K562 (cell line): ENCODE measurements at regions not wholly inside any gene's neighbourhood (a gene's known extent, or its start where the extent isn't known, plus 50 kb on each side); places are given as distances from the start of the nearest gene placed in this dataset.
A peak's percentile ranks its signal among the peaks of the same experiment; 100 is the strongest.

ENCODE experiments used
- ATAC-seq: fragments of 200-7000 bp; cut with Tn5 transposase; 3 replicates; pipeline ENCODE4 v1.9.1; 2020; ENCODE audit warnings: moderate library complexity
- BruUV-seq: library from RNA; stranded (reverse); fragments of 400-500 nt; replicated peaks from 2 replicates; lab custom pipeline; 2021; lab: Mats Ljungman, UMichigan
- CTCF ChIA-PET: fragments of 300-600 bp; formaldehyde crosslinking; extraction: SDS; loops from one replicate; lab custom pipeline; 2021; ENCODE audit warnings: low intra/inter-chr PET ratio; lab: Yijun Ruan, JAX
- POLR2A ChIA-PET: fragments of 300-600, 350-650 bp; sonication (Branson Sonifier 250); formaldehyde crosslinking; extraction: SDS; loops from one replicate; lab custom pipeline; 2021; ENCODE audit warnings: antibody characterized with exemption, inconsistent platforms; lab: Yijun Ruan, JAX
- DNase-seq, 4 experiments: peaks; one replicate each; pipeline versions ENCODE4 v3.0.0 to v3.0.0-alpha.2; 2011 to 2018; ENCODE audit warnings: low spot score in 3 of 4, mixed read lengths in 3 of 4; ENCODE audit errors: extremely low read depth in 1 of 4
- FAIRE-seq: peaks from 2 replicates; lab custom pipeline; 2011; peaks lifted over from hg19 to GRCh38; lab: Jason Lieb, UNC
- H2AFZ ChIP-seq: 2 replicates; pipeline ENCODE4 v1.6.0; 2011; ENCODE audit warnings: low read depth, low read length, control low read depth, inconsistent platforms
- H3K27ac ChIP-seq: fragments of 200-600 bp; 3 replicates; pipeline ENCODE4 v1.8.0; 2011; ENCODE audit warnings: low read depth, mild to moderate bottlenecking, control low read depth, inconsistent platforms, low read length, moderate library complexity, mixed read lengths; ENCODE audit errors: extremely low read depth
- H3K27me3 ChIP-seq, 2 experiments: fragments of 300-600 bp in 1 of 2; 2 replicates in 1 of 2; 3 replicates in 1 of 2; pipeline versions ENCODE4 v1.6.0 to v1.8.0; 2011; ENCODE audit warnings: inconsistent platforms in 2 of 2, low read length in 2 of 2, mild to moderate bottlenecking in 1 of 2, mixed read lengths in 1 of 2, moderate library complexity in 1 of 2; ENCODE audit not compliant: control insufficient read depth in 2 of 2, insufficient read depth in 2 of 2
- H3K36me3 ChIP-seq: fragments of 300-600 bp; 3 replicates; pipeline ENCODE4 v1.8.0; 2011; ENCODE audit warnings: mild to moderate bottlenecking, low read length, inconsistent platforms; ENCODE audit not compliant: control insufficient read depth, insufficient read depth
- H3K4me1 ChIP-seq, 2 experiments: fragments of 200-600 bp in 1 of 2; replicated peaks in 1 of 2; 2 replicates in 1 of 2; 3 replicates in 1 of 2; pipeline versions ENCODE4 v1.5.1 to v1.8.0; 2011; ENCODE audit warnings: inconsistent platforms in 2 of 2, low read length in 2 of 2, mild to moderate bottlenecking in 1 of 2, mixed read lengths in 1 of 2, moderate library complexity in 1 of 2; ENCODE audit not compliant: control insufficient read depth in 2 of 2, insufficient read depth in 2 of 2
- H3K4me2 ChIP-seq: 2 replicates; pipeline ENCODE4 v1.6.1; 2011; ENCODE audit warnings: low read length, control low read depth, inconsistent platforms, mixed read lengths; ENCODE audit not compliant: insufficient read depth
- H3K4me3 ChIP-seq: fragments of 200-600 bp; sonication (generic), shearing (Covaris generic); 2 replicates; pipeline ENCODE4 v1.5.1; 2016; ENCODE audit warnings: control low read depth, inconsistent platforms
- H3K79me2 ChIP-seq: fragments of 200-600 bp; 3 replicates; pipeline ENCODE4 v1.8.0; 2011; ENCODE audit warnings: low read length, inconsistent platforms; ENCODE audit not compliant: control insufficient read depth, insufficient read depth
- H3K9ac ChIP-seq, 2 experiments: 2 replicates each; pipeline versions ENCODE4 v1.6.0 to v1.6.1; 2011; ENCODE audit warnings: low read depth in 2 of 2, low read length in 2 of 2, control low read depth in 1 of 2, inconsistent platforms in 1 of 2, mild to moderate bottlenecking in 1 of 2, mixed read lengths in 1 of 2; ENCODE audit not compliant: insufficient read depth in 1 of 2
- H3K9me1 ChIP-seq: one replicate; pipeline ENCODE4 v1.6.0; 2011; ENCODE audit warnings: inconsistent platforms, mild to moderate bottlenecking, low read length, moderate library complexity; ENCODE audit not compliant: control insufficient read depth, insufficient read depth
- H3K9me3 ChIP-seq: replicated peaks from 2 replicates; pipeline ENCODE4 v1.5.1; 2011; ENCODE audit warnings: low read depth, low read length, inconsistent platforms; ENCODE audit not compliant: control insufficient read depth, insufficient read depth
- H4K20me1 ChIP-seq: replicated peaks from 2 replicates; pipeline ENCODE4 v1.6.1; 2011; ENCODE audit warnings: low read length, inconsistent platforms, mixed read lengths; ENCODE audit not compliant: control insufficient read depth, insufficient read depth
- ARID3A ChIP-seq: IDR thresholded peaks from 2 replicates; pipeline ENCODE4 v1.6.1; 2012; ENCODE audit warnings: low read depth, low read length, improper control_type of control experiment, borderline replicate concordance
- CBFA2T3 ChIP-seq: fragments of 450-650 bp; IDR thresholded peaks from 2 replicates; pipeline ENCODE4 v1.6.1; 2017
- CREM ChIP-seq: IDR thresholded peaks from 2 replicates; pipeline ENCODE4 v1.6.1; 2014; ENCODE audit warnings: antibody characterized with exemption, low read depth
- KDM4B ChIP-seq, 2 experiments: fragments of 450-650 bp in 1 of 2; sonication (generic) in 1 of 2; IDR thresholded peaks; 2 replicates each; pipeline ENCODE4 v1.6.1; 2016 to 2017; ENCODE audit warnings: borderline replicate concordance in 2 of 2, antibody characterized with exemption in 1 of 2, low read depth in 1 of 2, mild to moderate bottlenecking in 1 of 2
- PHF21A ChIP-seq: fragments of 450-650 bp; IDR thresholded peaks from 2 replicates; pipeline ENCODE4 v1.6.1; 2017; ENCODE audit warnings: low read depth, borderline replicate concordance
- POLR2A ChIP-seq: fragments of 450-650 bp; conservative IDR thresholded peaks from 2 replicates; pipeline ENCODE4 v1.6.1; 2016
- ZNF174 ChIP-seq: fragments of 250-450 bp; sonication (Bioruptor Pico); IDR thresholded peaks from 2 replicates; pipeline ENCODE4 v1.4.0; 2020; ENCODE audit warnings: mild to moderate bottlenecking
- ZNF224 ChIP-seq: sonication (generic); formaldehyde crosslinking; IDR thresholded peaks from 2 replicates; pipeline ENCODE4 v1.8.0; 2022; ENCODE audit warnings: mild to moderate bottlenecking, missing genetic modification reagents
- ZZZ3 ChIP-seq: fragments of 450-650 bp; IDR thresholded peaks from 2 replicates; pipeline ENCODE4 v1.6.1; 2016; ENCODE audit warnings: antibody characterized with exemption, mild to moderate bottlenecking, moderate library complexity
- in situ Hi-C: fragments of 300-500 bp; cut with MboI; formaldehyde crosslinking; loops from 4 replicates; pipeline ENCODE4 v1.15.0; 2018; ENCODE audit warnings: inconsistent platforms, mixed read lengths
- intact Hi-C: fragments of 100-400 bp; cut with micrococcal nuclease; formaldehyde crosslinking; loops from 2 replicates; pipeline ENCODE4 v1.14.2; 2022

GRCh38 chr1:29722598-29722997 is 486.3 kb downstream of the PTPRU start:
- intact Hi-C loops: no loop called here
- DNase-seq (no peak), ATAC-seq (no peak), FAIRE-seq (no peak)
- Histone ChIP-seq H3K9me1 (no peaks in the 10 kb centered on the region), H2AFZ (no peak overlapping the region), H3K4me3 (no peak overlapping the region), H3K9ac (no peak overlapping the region), H3K27ac (no peak overlapping the region), H3K27me3 (no peaks in the 10 kb centered on the region), H3K79me2 (no peaks in the 10 kb centered on the region), H3K4me2 (no peak overlapping the region), H3K9me3 (no peaks in the 10 kb centered on the region; the same call in 1 of the 2 replicates), H3K4me1 (no peaks in the 10 kb centered on the region), H3K36me3 (no peaks in the 10 kb centered on the region), H4K20me1 (no peaks in the 10 kb centered on the region)
- ChIA-PET CTCF (no interaction called here), POLR2A (no interaction called here)
- no TSS peak for BruUV-seq
- in situ Hi-C loops: no loop called here
- TF ChIP-seq CREM (no peak), CBFA2T3 (no peak), ZNF224 (peak; percentile 99), KDM4B (IDR thresholded peaks at IDR 0.05; ENCODE audit: borderline replicate concordance in 2 of 2, low read depth in 1 of 2) (no peak), POLR2A (no peak), ZZZ3 (no peak), ARID3A (no peak), PHF21A (no peak), ZNF174 (CRISPR knock-in tag) (no peak)
